ENCODE measurements at regions not wholly inside any gene's neighbourhood (a gene's known extent, or its start where the extent isn't known, plus 50 kb on each side); places are given as distances from the start of the nearest gene placed in this dataset.

- H3K79me1 ChIP-seq (replicated peaks; ENCODE audit: low read length, poor library complexity, severe bottlenecking), result no peaks in the 10 kb centered on the region
- no peak overlapping the region for H2AFZ ChIP-seq (ENCODE audit: low read depth, low read length)
- no peak overlapping the region for H4K91ac ChIP-seq (ENCODE audit: low read length)
- H3K4me2 ChIP-seq (ENCODE audit: low read length, poor library complexity, severe bottlenecking), result no peak overlapping the region
- H2AK5ac ChIP-seq (ENCODE audit: low read length, severe bottlenecking), result no peak overlapping the region
- H3K9me3 ChIP-seq (ENCODE audit: control insufficient read depth, low read length), result no peaks in the 10 kb centered on the region
- DNase-seq, result no peak
- H3K4me3 ChIP-seq (ENCODE audit: insufficient read depth in 1 of 2, low read depth in 1 of 2, low read length in 2 of 2), result no peak overlapping the region
- H2BK15ac ChIP-seq (ENCODE audit: low read depth, poor library complexity, severe bottlenecking), result no peak overlapping the region
- H3K27me3 ChIP-seq (ENCODE audit: control insufficient read depth in 1 of 2, insufficient read depth in 1 of 2, low read length in 2 of 2), result no peaks in the 10 kb centered on the region
- no peaks in the 10 kb centered on the region for H3K36me3 ChIP-seq (ENCODE audit: control insufficient read depth in 1 of 2, insufficient read depth in 2 of 2, low read depth in 1 of 2, low read length in 2 of 2)
- no peak overlapping the region for H3K14ac ChIP-seq (ENCODE audit: low read length in 2 of 2)
- H2BK12ac ChIP-seq (ENCODE audit: low read length in 2 of 2), result no peak overlapping the region
- no peaks in the 10 kb centered on the region for H3K4me1 ChIP-seq (ENCODE audit: control insufficient read depth, insufficient read depth, low read depth, low read length)
- H3K9ac ChIP-seq (ENCODE audit: low read length), result no peak overlapping the region
- no peak overlapping the region for H3K18ac ChIP-seq (ENCODE audit: low read depth in 1 of 2, low read length in 2 of 2)
- no peak overlapping the region for H3K4ac ChIP-seq (ENCODE audit: low read depth in 1 of 2, low read length in 2 of 2)
- no peak overlapping the region for H2BK5ac ChIP-seq (ENCODE audit: low read depth, low read length, poor library complexity, severe bottlenecking)
- H4K8ac ChIP-seq (ENCODE audit: low read length), result no peak overlapping the region
- H2BK120ac ChIP-seq (ENCODE audit: low read depth, low read length), result no peak overlapping the region
- H3K23ac ChIP-seq (ENCODE audit: low read length in 2 of 2), result no peak overlapping the region
- no peak overlapping the region for H3K27ac ChIP-seq (ENCODE audit: low read length, poor library complexity, severe bottlenecking)
Measured at GRCh38 chr14:43043850-43044249, 1437.2 kb downstream of the LRFN5 start.

- no peaks in the 10 kb centered on the region for H3K79me1 ChIP-seq (replicated peaks; ENCODE audit: low read length, poor library complexity, severe bottlenecking)
- no peak overlapping the region for H3K18ac ChIP-seq (ENCODE audit: low read depth in 1 of 2, low read length in 2 of 2)
- 88% methylated on average over 1 of the region's 2 CpGs for WGBS
- H3K9me3 ChIP-seq (ENCODE audit: control insufficient read depth, low read length), result no peaks in the 10 kb centered on the region
- H3K4me3 ChIP-seq (ENCODE audit: insufficient read depth in 1 of 2, low read depth in 1 of 2, low read length in 2 of 2), result no peak overlapping the region
- no peak overlapping the region for H3K9ac ChIP-seq (ENCODE audit: low read length)
- H4K8ac ChIP-seq (ENCODE audit: low read length), result no peak overlapping the region
- H3K36me3 ChIP-seq (ENCODE audit: control insufficient read depth in 1 of 2, insufficient read depth in 2 of 2, low read depth in 1 of 2, low read length in 2 of 2), result no peaks in the 10 kb centered on the region
- H2BK120ac ChIP-seq (ENCODE audit: low read depth, low read length), result no peak overlapping the region
- DNase-seq, result no peak
- H2AFZ ChIP-seq (ENCODE audit: low read depth, low read length), result no peak overlapping the region
- no peak overlapping the region for H3K14ac ChIP-seq (ENCODE audit: low read length in 2 of 2)
- H3K4me2 ChIP-seq (ENCODE audit: low read length, poor library complexity, severe bottlenecking), result no peak overlapping the region
- H3K27ac ChIP-seq (ENCODE audit: low read length, poor library complexity, severe bottlenecking), result no peak overlapping the region
- no peak overlapping the region for H4K91ac ChIP-seq (ENCODE audit: low read length)
- no peak overlapping the region for H3K4ac ChIP-seq (ENCODE audit: low read depth in 1 of 2, low read length in 2 of 2)
- no peak overlapping the region for H2BK12ac ChIP-seq (ENCODE audit: low read length in 2 of 2)
- H2BK15ac ChIP-seq (ENCODE audit: low read depth, poor library complexity, severe bottlenecking), result no peak overlapping the region
- H2AK5ac ChIP-seq (ENCODE audit: low read length, severe bottlenecking), result no peak overlapping the region
- no peaks in the 10 kb centered on the region for H3K27me3 ChIP-seq (ENCODE audit: control insufficient read depth in 1 of 2, insufficient read depth in 1 of 2, low read length in 2 of 2)
- no peak overlapping the region for H3K23ac ChIP-seq (ENCODE audit: low read length in 2 of 2)
- no peak overlapping the region for H2BK5ac ChIP-seq (ENCODE audit: low read depth, low read length, poor library complexity, severe bottlenecking)
- H3K4me1 ChIP-seq (ENCODE audit: control insufficient read depth, insufficient read depth, low read depth, low read length), result no peaks in the 10 kb centered on the region
Measured at GRCh38 chr14:43042408-43042807, 1435.7 kb downstream of the LRFN5 start.

GRCh38 chr14:43041976-43042375, 1435.3 kb downstream of the LRFN5 start:
- H2AFZ ChIP-seq (ENCODE audit: low read depth, low read length), result no peak overlapping the region
- no peak overlapping the region for H3K23ac ChIP-seq (ENCODE audit: low read length in 2 of 2)
- 88% methylated on average over 2 of the region's 3 CpGs for WGBS
- H3K4ac ChIP-seq (ENCODE audit: low read depth in 1 of 2, low read length in 2 of 2), result no peak overlapping the region
- H3K27me3 ChIP-seq (ENCODE audit: control insufficient read depth in 1 of 2, insufficient read depth in 1 of 2, low read length in 2 of 2), result no peaks in the 10 kb centered on the region
- no peak overlapping the region for H2BK5ac ChIP-seq (ENCODE audit: low read depth, low read length, poor library complexity, severe bottlenecking)
- no peak overlapping the region for H4K91ac ChIP-seq (ENCODE audit: low read length)
- H2BK120ac ChIP-seq (ENCODE audit: low read depth, low read length), result no peak overlapping the region
- H3K27ac ChIP-seq (ENCODE audit: low read length, poor library complexity, severe bottlenecking), result no peak overlapping the region
- no peaks in the 10 kb centered on the region for H3K36me3 ChIP-seq (ENCODE audit: control insufficient read depth in 1 of 2, insufficient read depth in 2 of 2, low read depth in 1 of 2, low read length in 2 of 2)
- DNase-seq, result no peak
- no peak overlapping the region for H3K18ac ChIP-seq (ENCODE audit: low read depth in 1 of 2, low read length in 2 of 2)
- no peaks in the 10 kb centered on the region for H3K4me1 ChIP-seq (ENCODE audit: control insufficient read depth, insufficient read depth, low read depth, low read length)
- H2BK15ac ChIP-seq (ENCODE audit: low read depth, poor library complexity, severe bottlenecking), result no peak overlapping the region
- no peak overlapping the region for H3K4me3 ChIP-seq (ENCODE audit: insufficient read depth in 1 of 2, low read depth in 1 of 2, low read length in 2 of 2)
- H4K8ac ChIP-seq (ENCODE audit: low read length), result no peak overlapping the region
- H2AK5ac ChIP-seq (ENCODE audit: low read length, severe bottlenecking), result no peak overlapping the region
- H3K14ac ChIP-seq (ENCODE audit: low read length in 2 of 2), result no peak overlapping the region
- no peaks in the 10 kb centered on the region for H3K9me3 ChIP-seq (ENCODE audit: control insufficient read depth, low read length)
- H3K79me1 ChIP-seq (replicated peaks; ENCODE audit: low read length, poor library complexity, severe bottlenecking), result no peaks in the 10 kb centered on the region
- H3K4me2 ChIP-seq (ENCODE audit: low read length, poor library complexity, severe bottlenecking), result no peak overlapping the region
- H3K9ac ChIP-seq (ENCODE audit: low read length), result no peak overlapping the region
- no peak overlapping the region for H2BK12ac ChIP-seq (ENCODE audit: low read length in 2 of 2)

GRCh38 chr14:43041207-43041606, 1434.5 kb downstream of the LRFN5 start:
- DNase-seq, result no peak
- Histone ChIP-seq H3K9me3 (ENCODE audit: control insufficient read depth, low read length) (no peaks in the 10 kb centered on the region), H3K79me1 (replicated peaks; ENCODE audit: low read length, poor library complexity, severe bottlenecking) (no peaks in the 10 kb centered on the region), H2BK15ac (ENCODE audit: low read depth, poor library complexity, severe bottlenecking) (no peak overlapping the region), H2BK5ac (ENCODE audit: low read depth, low read length, poor library complexity, severe bottlenecking) (no peak overlapping the region), H2AK5ac (ENCODE audit: low read length, severe bottlenecking) (no peak overlapping the region), H3K23ac (ENCODE audit: low read length in 2 of 2) (no peak overlapping the region), H3K27ac (ENCODE audit: low read length, poor library complexity, severe bottlenecking) (no peak overlapping the region), H3K9ac (ENCODE audit: low read length) (no peak overlapping the region), H2BK12ac (ENCODE audit: low read length in 2 of 2) (no peak overlapping the region), H3K14ac (ENCODE audit: low read length in 2 of 2) (no peak overlapping the region), H3K4me3 (ENCODE audit: insufficient read depth in 1 of 2, low read depth in 1 of 2, low read length in 2 of 2) (no peak overlapping the region), H3K36me3 (ENCODE audit: control insufficient read depth in 1 of 2, insufficient read depth in 2 of 2, low read depth in 1 of 2, low read length in 2 of 2) (no peaks in the 10 kb centered on the region), H3K18ac (ENCODE audit: low read depth in 1 of 2, low read length in 2 of 2) (no peak overlapping the region), H2BK120ac (ENCODE audit: low read depth, low read length) (no peak overlapping the region), H3K4me2 (ENCODE audit: low read length, poor library complexity, severe bottlenecking) (no peak overlapping the region), H3K27me3 (ENCODE audit: control insufficient read depth in 1 of 2, insufficient read depth in 1 of 2, low read length in 2 of 2) (no peaks in the 10 kb centered on the region), H3K4me1 (ENCODE audit: control insufficient read depth, insufficient read depth, low read depth, low read length) (no peaks in the 10 kb centered on the region), H4K91ac (ENCODE audit: low read length) (no peak overlapping the region), H2AFZ (ENCODE audit: low read depth, low read length) (no peak overlapping the region), H4K8ac (ENCODE audit: low read length) (no peak overlapping the region), H3K4ac (ENCODE audit: low read depth in 1 of 2, low read length in 2 of 2) (no peak overlapping the region)
- WGBS, result 87% methylated on average over 3 of the region's 3 CpGs

Measured in mesenchymal stem cell (in vitro differentiated cells and primary cell).